HCT116 (cell line): ENCODE measurements at regions not wholly inside any gene's neighbourhood (a gene's known extent, or its start where the extent isn't known, plus 50 kb on each side); places are given as distances from the start of the nearest gene placed in this dataset.

ENCODE experiments used
- ATAC-seq: fragments of 200-7000 bp; cut with Tn5 transposase; 2 replicates; pipeline ENCODE4 v1.9.1; 2020; ENCODE audit warnings: mild to moderate bottlenecking, moderate library complexity
- BruUV-seq: library from RNA; stranded (reverse); fragments of 400-500 nt; replicated peaks from 2 replicates; lab custom pipeline; 2021; lab: Mats Ljungman, UMichigan
- CTCF ChIA-PET: fragments of 300-600 bp; sonication (Branson Sonifier 250); formaldehyde crosslinking; loops from one replicate; lab custom pipeline; 2021; ENCODE audit warnings: antibody characterized with exemption; lab: Charles Lee
- POLR2A ChIA-PET: fragments of 300-600, 350-600 bp; sonication (Branson Sonifier 250); formaldehyde crosslinking; loops from one replicate; lab custom pipeline; 2021; ENCODE audit warnings: antibody characterized with exemption; lab: Charles Lee
- RAD21 ChIA-PET, 2 experiments: fragments of 300-600 bp; sonication (Branson Sonifier 250); formaldehyde crosslinking; loops; one replicate each; lab custom pipeline; 2023; ENCODE audit warnings: low total read pairs in 2 of 2; ENCODE audit not compliant: uncharacterized antibody in 2 of 2, unreplicated experiment in 2 of 2, low non-redundant PET in 1 of 2; lab: Charles Lee
- DNase-seq: peaks from one replicate; pipeline ENCODE4 v3.0.0-alpha.2; 2010; ENCODE audit warnings: low read depth, low spot score
- H2AFZ ChIP-seq: fragments of 200-600 bp; shearing (Covaris generic), sonication (generic); 2 replicates; pipeline ENCODE4 v1.6.1; 2017; ENCODE audit warnings: low read depth, mixed run types, mixed read lengths, antibody characterized with exemption, low read length; ENCODE audit not compliant: poor library complexity, severe bottlenecking
- H3K27ac ChIP-seq: 2 replicates; pipeline ENCODE4 v1.5.1; 2012; ENCODE audit warnings: low read depth, low read length
- H3K27me3 ChIP-seq: fragments of 200-600 bp; sonication (generic); 2 replicates; pipeline ENCODE4 v1.6.1; 2016; ENCODE audit warnings: mixed run types, low read length, mixed read lengths; ENCODE audit not compliant: insufficient read depth
- H3K36me3 ChIP-seq, 2 experiments: fragments of 200-500 bp in 1 of 2; fragments of 200-600 bp in 1 of 2; sonication (Bioruptor generic) in 1 of 2; sonication (generic) in 1 of 2; 2 replicates each; pipeline versions ENCODE4 v1.5.1 to v1.6.1; 2014 to 2016; ENCODE audit warnings: low read length in 2 of 2, inconsistent platforms in 1 of 2, mixed read lengths in 1 of 2, mixed run types in 1 of 2; ENCODE audit not compliant: insufficient read depth in 2 of 2, control insufficient read depth in 1 of 2
- H3K4me1 ChIP-seq, 2 experiments: fragments of 200-600 bp in 1 of 2; sonication (generic) in 1 of 2; 2 replicates each; pipeline versions ENCODE4 v1.5.1 to v1.6.1; 2012 to 2017; ENCODE audit warnings: low read length in 2 of 2, inconsistent platforms in 1 of 2, mild to moderate bottlenecking in 1 of 2, mixed read lengths in 1 of 2, mixed run types in 1 of 2, moderate library complexity in 1 of 2; ENCODE audit not compliant: insufficient read depth in 2 of 2, control insufficient read depth in 1 of 2
- H3K4me2 ChIP-seq: fragments of 200-600 bp; sonication (generic); 2 replicates; pipeline ENCODE4 v1.6.1; 2017; ENCODE audit warnings: mixed run types, low read length, mixed read lengths
- H3K4me3 ChIP-seq, 2 experiments: fragments of 200-600 bp in 1 of 2; sonication (generic) in 1 of 2; replicated peaks in 1 of 2; 2 replicates each; pipeline ENCODE4 v1.5.1; 2011 to 2016; ENCODE audit warnings: low read length in 2 of 2, control low read depth in 1 of 2, low read depth in 1 of 2, mild to moderate bottlenecking in 1 of 2, mixed read lengths in 1 of 2, mixed run types in 1 of 2
- H3K79me2 ChIP-seq: fragments of 200-600 bp; sonication (generic); 2 replicates; pipeline ENCODE4 v1.6.1; 2017; ENCODE audit warnings: mild to moderate bottlenecking, mixed run types, low read length, moderate library complexity, mixed read lengths; ENCODE audit not compliant: insufficient read depth
- H3K9ac ChIP-seq: fragments of 200-600 bp; sonication (generic); 2 replicates; pipeline ENCODE4 v1.6.1; 2016; ENCODE audit warnings: low read length, mixed read lengths
- H3K9me2 ChIP-seq: fragments of 200-600 bp; sonication (generic), shearing (Covaris generic); 2 replicates; pipeline ENCODE4 v1.6.1; 2017; ENCODE audit warnings: mixed run types, mild to moderate bottlenecking, moderate library complexity; ENCODE audit not compliant: insufficient read depth
- H3K9me3 ChIP-seq, 2 experiments: fragments of 200-500 bp in 1 of 2; fragments of 200-600 bp in 1 of 2; sonication (Bioruptor generic) in 1 of 2; sonication (generic) in 1 of 2; 2 replicates each; pipeline ENCODE4 v1.6.1; 2014 to 2017; ENCODE audit warnings: low read length in 2 of 2, mixed read lengths in 2 of 2, inconsistent platforms in 1 of 2, low read depth in 1 of 2, mild to moderate bottlenecking in 1 of 2, mixed run types in 1 of 2, moderate library complexity in 1 of 2; ENCODE audit not compliant: control insufficient read depth in 1 of 2, insufficient read depth in 1 of 2
- H4K20me1 ChIP-seq: fragments of 200-600 bp; sonication (generic), shearing (Covaris generic); 2 replicates; pipeline ENCODE4 v1.6.1; 2017; ENCODE audit warnings: mixed run types, mild to moderate bottlenecking, moderate library complexity; ENCODE audit not compliant: insufficient read depth
- CBX3 ChIP-seq: IDR thresholded peaks from 2 replicates; pipeline ENCODE4 v1.6.1; 2012; ENCODE audit warnings: low read depth
- CEBPB ChIP-seq: IDR thresholded peaks from 2 replicates; pipeline ENCODE4 v1.6.1; 2012; ENCODE audit warnings: low read depth
- CTCF ChIP-seq, 3 experiments: fragments of 200-600 bp in 1 of 3; sonication (generic) in 1 of 3; IDR thresholded peaks in 2 of 3; conservative IDR thresholded peaks in 1 of 3; 2 replicates each; pipeline ENCODE4 v1.5.1; 2012 to 2017; ENCODE audit warnings: low read depth in 2 of 3, low read length in 2 of 3, antibody characterized with exemption in 1 of 3, borderline replicate concordance in 1 of 3, control low read depth in 1 of 3, mild to moderate bottlenecking in 1 of 3, mixed read lengths in 1 of 3, mixed run types in 1 of 3, moderate library complexity in 1 of 3; ENCODE audit not compliant: insufficient read depth in 1 of 3
- EZH2 ChIP-seq: fragments of 200-600 bp; sonication (generic); IDR thresholded peaks from 2 replicates; pipeline ENCODE4 v1.6.1; 2017; ENCODE audit warnings: antibody characterized with exemption, mixed run types
- REST ChIP-seq: IDR thresholded peaks from 2 replicates; pipeline ENCODE4 v1.6.1; 2012; ENCODE audit warnings: low read depth
- SRF ChIP-seq: IDR thresholded peaks from 2 replicates; pipeline ENCODE4 v1.6.1; 2012; ENCODE audit warnings: low read depth
- TCF7L2 ChIP-seq: IDR thresholded peaks from 2 replicates; pipeline ENCODE4 v1.7.0; 2011; ENCODE audit warnings: borderline replicate concordance, inconsistent platforms; ENCODE audit not compliant: insufficient read depth, insufficient read length; ENCODE audit errors: extremely low read depth
- ZBTB33 ChIP-seq: IDR thresholded peaks from 2 replicates; pipeline ENCODE4 v1.6.1; 2011; ENCODE audit warnings: mild to moderate bottlenecking, low read length, moderate library complexity; ENCODE audit not compliant: insufficient replicate concordance; ENCODE audit errors: extremely low read depth
- ZNF274 ChIP-seq: fragments of 200-500 bp; sonication (Bioruptor generic); IDR thresholded peaks from 2 replicates; pipeline ENCODE4 v1.6.1; 2014; ENCODE audit warnings: mild to moderate bottlenecking, low read depth, low read length, inconsistent platforms
- intact Hi-C: fragments of 100-400 bp; cut with micrococcal nuclease; formaldehyde crosslinking; loops from 2 replicates; pipeline ENCODE4 v1.10.0; 2022

GRCh38 chr13:83471011-83471410 is 411.3 kb downstream of the SLITRK1 start:
- Histone ChIP-seq H2AFZ (no peak overlapping the region), H3K4me2 (no peak overlapping the region), H3K9me2 (no peaks in the 10 kb centered on the region), H3K9ac (no peak overlapping the region), H3K79me2 (no peaks in the 10 kb centered on the region), H3K4me1 (no peaks in the 10 kb centered on the region), H3K9me3 (no peaks in the 10 kb centered on the region), H3K36me3 (no peaks in the 10 kb centered on the region), H4K20me1 (no peaks in the 10 kb centered on the region), H3K27ac (no peak overlapping the region), H3K27me3 (no peaks in the 10 kb centered on the region), H3K4me3 (no peak overlapping the region)
- intact Hi-C loops: no loop called here
- TF ChIP-seq TCF7L2: no peak
- no peak for TF ChIP-seq EZH2
- RAD21 ChIA-PET: no interaction called here
- DNase-seq (no peak), ATAC-seq (no peak)
- POLR2A ChIA-PET: no interaction called here
- no TSS peak for BruUV-seq
- CTCF ChIA-PET: no interaction called here

- H2AFZ ChIP-seq: no peak overlapping the region
- H3K27ac ChIP-seq: no peak overlapping the region
- no peaks in the 10 kb centered on the region for H3K79me2 ChIP-seq
- no peaks in the 10 kb centered on the region for H3K27me3 ChIP-seq
- CTCF ChIA-PET: no interaction called here
- no TSS peak for BruUV-seq
- no peak overlapping the region for H3K9ac ChIP-seq
- POLR2A ChIA-PET: no interaction called here
- no peaks in the 10 kb centered on the region for H3K4me1 ChIP-seq
- ATAC-seq: no peak
- no peak overlapping the region for H3K4me2 ChIP-seq
- no peaks in the 10 kb centered on the region for H3K9me2 ChIP-seq
- no peak overlapping the region for H3K4me3 ChIP-seq
- DNase-seq: no peak
- H3K36me3 ChIP-seq: no peaks in the 10 kb centered on the region
- RAD21 ChIA-PET: no interaction called here
- H3K9me3 ChIP-seq: no peaks in the 10 kb centered on the region
- no peaks in the 10 kb centered on the region for H4K20me1 ChIP-seq
- intact Hi-C loops: no loop called here
- TF ChIP-seq CEBPB (no peak), REST (no peak), CTCF (IDR thresholded peaks at IDR 0.05 in 2 of 3, conservative IDR thresholded peaks at IDR 0.05 in 1 of 3; ENCODE audit: borderline replicate concordance in 1 of 3, insufficient read depth in 1 of 3, low read depth in 2 of 3, low read length in 2 of 3) (no peak), CBX3 (no peak), SRF (no peak), ZNF274 (no peak), ZBTB33 (no peak)
Measured at GRCh38 chr13:83470133-83470797, 412.0 kb downstream of the SLITRK1 start.
